Effector memory CD4-positive, alpha-beta T cell (primary cell): ENCODE measurements at regions not wholly inside any gene's neighbourhood (a gene's known extent, or its start where the extent isn't known, plus 50 kb on each side); places are given as distances from the start of the nearest gene placed in this dataset.

Experiments
- DNase-seq, 3 donors: peaks; one replicate each; pipeline ENCODE4 v3.0.0-alpha.2; 2020
- H3K27ac ChIP-seq: 2 replicates; pipeline ENCODE4 v1.7.0; 2013; ENCODE audit warnings: mild to moderate bottlenecking, low read length, moderate library complexity; ENCODE audit not compliant: insufficient read depth, poor library complexity, severe bottlenecking
- H3K27me3 ChIP-seq: replicated peaks from 2 replicates; pipeline ENCODE4 v1.7.0; 2013; ENCODE audit warnings: mild to moderate bottlenecking, low read length; ENCODE audit not compliant: insufficient read depth, control insufficient read depth, poor library complexity, severe bottlenecking
- H3K36me3 ChIP-seq: 2 replicates; pipeline ENCODE4 v1.7.0; 2013; ENCODE audit warnings: mild to moderate bottlenecking, low read length, moderate library complexity; ENCODE audit not compliant: control insufficient read depth, insufficient read depth
- H3K4me1 ChIP-seq: 2 replicates; pipeline ENCODE4 v1.7.0; 2013; ENCODE audit warnings: low read length, mild to moderate bottlenecking; ENCODE audit not compliant: control insufficient read depth, insufficient read depth, poor library complexity, severe bottlenecking
- H3K4me3 ChIP-seq: 2 replicates; pipeline ENCODE4 v1.7.0; 2013; ENCODE audit warnings: low read length, low read depth, mild to moderate bottlenecking; ENCODE audit not compliant: insufficient read depth, poor library complexity, severe bottlenecking
- H3K9me3 ChIP-seq: 2 replicates; pipeline ENCODE4 v1.7.0; 2013; ENCODE audit warnings: mild to moderate bottlenecking, low read length, moderate library complexity; ENCODE audit not compliant: control insufficient read depth

DNA sequence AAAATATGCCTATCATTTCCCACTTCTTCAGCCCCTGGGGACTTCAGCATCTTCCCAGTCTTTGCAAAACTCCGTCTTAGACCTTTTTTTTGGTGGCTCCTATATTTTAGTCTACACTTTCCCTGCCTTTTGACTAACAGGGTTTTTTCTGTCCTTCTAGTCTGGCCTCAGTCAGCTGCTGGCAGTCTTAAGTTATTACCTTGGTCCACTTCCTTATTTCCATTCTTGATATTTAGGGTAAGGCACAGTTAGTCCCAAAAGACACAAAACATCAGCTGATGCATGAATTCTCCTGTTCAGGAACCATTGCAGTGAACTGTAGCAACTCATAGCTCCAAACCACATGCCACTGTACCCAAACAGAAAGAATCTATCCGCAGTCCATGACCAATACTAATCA is 234.6 kb upstream of the RFC3 start:
- H3K4me1 ChIP-seq, result no peaks in the 10 kb centered on the region
- H3K9me3 ChIP-seq, result no peaks in the 10 kb centered on the region
- no peak for DNase-seq
- no peak overlapping the region for H3K27ac ChIP-seq
- H3K27me3 ChIP-seq, result no peaks in the 10 kb centered on the region
- H3K4me3 ChIP-seq, result no peak overlapping the region
- no peaks in the 10 kb centered on the region for H3K36me3 ChIP-seq

DNA sequence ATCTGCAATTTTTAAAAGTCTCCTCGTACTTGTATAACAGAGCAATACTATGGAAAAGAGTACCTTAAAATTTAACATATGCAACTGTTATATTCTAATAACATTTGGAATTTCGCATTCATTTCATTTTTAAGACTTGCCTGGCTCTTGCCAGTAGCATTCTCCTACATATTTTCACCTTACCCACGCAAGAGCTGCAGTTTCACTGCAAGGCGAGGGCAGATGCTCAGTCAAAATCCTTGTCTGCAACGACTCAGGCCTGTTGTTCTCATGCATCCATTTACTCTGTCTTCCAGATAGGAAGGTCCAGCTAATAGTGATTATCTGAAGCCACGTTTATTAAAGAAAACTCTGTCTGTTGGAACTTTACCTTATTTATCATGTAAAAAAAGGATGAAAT is 227.0 kb upstream of the RFC3 start:
- DNase-seq, result no peak
- H3K27me3 ChIP-seq, result no peaks in the 10 kb centered on the region
- no peaks in the 10 kb centered on the region for H3K9me3 ChIP-seq
- H3K36me3 ChIP-seq, result no peaks in the 10 kb centered on the region
- no peak overlapping the region for H3K27ac ChIP-seq
- H3K4me3 ChIP-seq, result no peak overlapping the region
- H3K4me1 ChIP-seq, result no peaks in the 10 kb centered on the region

DNA sequence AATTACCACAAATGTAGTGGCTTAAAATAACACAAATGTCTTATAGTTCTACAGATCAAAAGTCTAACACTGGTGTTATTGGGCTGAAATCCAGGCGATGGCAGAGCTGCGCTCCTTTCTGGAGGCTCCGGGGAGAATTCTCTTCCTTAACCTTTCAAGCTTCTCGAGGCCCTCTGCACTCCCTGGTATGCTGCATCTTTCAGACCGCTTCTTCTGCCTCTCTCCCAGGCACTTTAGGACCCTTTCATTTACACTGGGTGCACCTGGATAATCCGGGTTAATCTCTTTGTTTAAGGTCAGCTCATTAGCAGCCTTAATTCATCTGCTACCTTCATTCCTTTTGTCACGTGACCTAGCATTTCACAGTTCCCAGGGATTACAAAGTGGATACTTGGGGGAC is 211.3 kb upstream of the RFC3 start:
- Histone ChIP-seq H3K4me3 (no peak overlapping the region), H3K27me3 (no peaks in the 10 kb centered on the region), H3K36me3 (no peaks in the 10 kb centered on the region), H3K4me1 (peaks cover 12% of the 10 kb centered on the region), H3K27ac (no peak overlapping the region), H3K9me3 (no peaks in the 10 kb centered on the region)
- DNase-seq, result no peak

DNA sequence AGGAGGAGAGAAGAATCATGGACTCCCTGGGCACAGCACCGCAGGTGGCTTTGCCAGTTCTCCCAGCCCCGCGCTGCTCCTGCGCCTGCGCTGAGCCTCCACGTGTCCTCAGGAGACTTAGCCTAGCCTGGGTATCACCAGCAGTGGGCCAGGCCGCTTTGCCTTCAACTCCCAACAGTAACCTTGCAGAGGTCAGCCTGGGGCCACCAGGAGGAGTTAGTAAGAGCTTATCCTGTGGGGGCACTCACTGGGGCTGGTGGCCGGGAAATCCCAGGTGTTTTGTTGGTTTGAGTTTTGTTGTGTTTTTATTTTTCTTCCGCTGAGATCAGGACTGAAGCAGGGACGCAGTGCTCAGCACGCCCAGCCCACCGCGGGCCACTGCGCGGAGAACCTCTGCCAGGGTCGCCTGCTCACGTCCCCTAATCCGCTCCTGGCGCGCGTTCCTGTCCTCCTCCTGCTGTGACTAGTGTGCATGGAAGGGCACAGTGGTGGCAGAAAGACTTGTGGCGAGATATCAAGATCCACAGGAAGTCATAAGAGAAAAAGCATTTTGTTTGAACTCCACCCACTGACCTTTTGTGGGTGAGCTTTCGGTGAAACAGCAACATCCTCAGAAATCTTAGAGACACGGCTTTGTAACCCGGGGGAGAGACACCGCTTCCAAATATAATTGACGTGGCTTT is 207.4 kb upstream of the RFC3 start:
- DNase-seq, result peak; percentile 34 to 54 (median 37)
- peaks cover 12% of the 10 kb centered on the region for H3K4me1 ChIP-seq
- no peaks in the 10 kb centered on the region for H3K9me3 ChIP-seq
- no peaks in the 10 kb centered on the region for H3K27me3 ChIP-seq
- no peaks in the 10 kb centered on the region for H3K36me3 ChIP-seq
- H3K4me3 ChIP-seq, result peak overlapping the region; percentile 41
- H3K27ac ChIP-seq, result peak overlapping the region; percentile 38

DNA sequence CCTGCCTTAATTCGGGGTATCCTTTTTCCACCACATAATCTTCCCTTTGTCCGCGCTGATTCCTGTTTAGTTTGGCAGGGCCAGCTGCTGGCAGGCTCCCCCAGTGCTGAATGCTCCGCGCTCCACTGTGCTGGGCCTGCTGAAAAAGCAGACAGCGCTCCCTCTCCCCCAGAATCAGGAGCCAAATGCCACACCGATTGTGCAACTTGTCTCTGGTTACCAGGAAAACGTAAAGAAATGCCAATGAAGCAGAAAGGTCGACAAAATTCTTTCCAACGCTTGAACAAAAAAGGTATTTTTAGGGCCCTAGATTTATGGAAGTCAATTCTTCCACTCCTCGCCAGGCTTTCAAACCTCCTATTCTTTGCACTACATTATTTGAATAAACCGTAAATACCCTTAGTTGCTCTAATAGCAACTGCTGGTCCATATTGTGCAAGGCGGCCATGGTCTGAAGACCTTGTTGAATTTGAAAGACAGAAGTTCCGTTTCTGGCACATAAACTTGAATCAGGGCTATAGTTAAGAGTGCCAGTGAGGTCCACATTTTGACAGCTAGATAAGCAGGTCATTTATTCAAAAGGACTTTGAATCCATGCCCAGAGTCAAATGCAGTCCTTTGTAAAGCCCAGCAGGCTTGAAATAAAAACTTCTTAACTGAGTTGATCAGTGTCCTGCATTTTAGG is 206.7 kb upstream of the RFC3 start:
- no peaks in the 10 kb centered on the region for H3K36me3 ChIP-seq
- no peaks in the 10 kb centered on the region for H3K27me3 ChIP-seq
- DNase-seq, result no peak
- peaks cover 12% of the 10 kb centered on the region for H3K4me1 ChIP-seq
- no peaks in the 10 kb centered on the region for H3K9me3 ChIP-seq
- H3K27ac ChIP-seq, result peak overlapping the region; percentile 38
- peak overlapping the region; percentile 41 for H3K4me3 ChIP-seq

DNA sequence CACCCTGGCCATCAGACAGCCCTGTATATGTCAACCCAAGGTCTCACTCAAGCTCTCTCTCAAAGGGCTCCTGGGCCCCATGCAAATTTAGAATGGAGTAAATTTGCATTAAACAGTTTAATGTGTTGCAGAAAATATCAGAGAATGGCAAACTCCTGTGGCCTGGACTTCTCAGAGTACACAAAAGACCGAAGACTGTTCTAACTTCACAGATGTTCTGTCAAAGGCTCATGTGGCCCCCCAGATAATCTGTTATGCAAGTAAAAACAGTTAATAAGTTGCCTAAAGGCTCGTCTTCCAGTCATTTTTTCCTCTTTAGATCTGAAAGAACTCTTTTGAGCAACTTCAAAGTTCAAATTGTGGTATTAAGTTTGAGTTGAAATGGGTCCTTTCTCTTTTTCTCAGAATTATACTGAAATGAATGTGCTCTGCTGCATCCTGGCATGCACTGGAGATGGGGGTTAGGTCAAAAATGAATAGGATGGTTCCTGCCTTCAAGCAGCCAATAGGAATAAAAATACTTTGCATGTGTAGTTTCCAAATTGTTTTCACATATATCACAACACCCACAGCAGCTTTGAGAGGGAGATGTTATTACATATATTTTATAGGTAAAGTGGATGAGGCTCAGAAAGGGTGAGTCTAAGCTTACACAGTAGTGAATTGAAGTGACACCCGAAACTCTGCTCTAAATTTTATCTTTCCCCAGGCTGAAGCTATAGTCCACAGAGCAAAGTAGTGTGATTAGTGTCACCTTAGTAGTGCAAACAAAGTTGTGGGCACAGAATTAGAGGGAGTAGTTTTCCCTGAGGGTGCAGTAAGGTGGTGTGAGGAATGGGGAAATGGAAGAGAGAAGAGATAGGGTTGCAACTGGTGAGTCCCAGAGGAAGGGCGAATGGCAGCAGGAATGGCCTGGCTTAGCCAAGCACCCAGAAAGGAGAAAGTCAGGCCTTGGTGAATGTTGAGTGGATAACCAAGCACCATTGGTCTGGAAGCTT is 205.0 kb upstream of the RFC3 start:
- Histone ChIP-seq H3K9me3 (no peaks in the 10 kb centered on the region), H3K4me3 (no peak overlapping the region), H3K27ac (no peak overlapping the region), H3K36me3 (no peaks in the 10 kb centered on the region), H3K27me3 (no peaks in the 10 kb centered on the region), H3K4me1 (peaks cover 12% of the 10 kb centered on the region)
- DNase-seq, result no peak

DNA sequence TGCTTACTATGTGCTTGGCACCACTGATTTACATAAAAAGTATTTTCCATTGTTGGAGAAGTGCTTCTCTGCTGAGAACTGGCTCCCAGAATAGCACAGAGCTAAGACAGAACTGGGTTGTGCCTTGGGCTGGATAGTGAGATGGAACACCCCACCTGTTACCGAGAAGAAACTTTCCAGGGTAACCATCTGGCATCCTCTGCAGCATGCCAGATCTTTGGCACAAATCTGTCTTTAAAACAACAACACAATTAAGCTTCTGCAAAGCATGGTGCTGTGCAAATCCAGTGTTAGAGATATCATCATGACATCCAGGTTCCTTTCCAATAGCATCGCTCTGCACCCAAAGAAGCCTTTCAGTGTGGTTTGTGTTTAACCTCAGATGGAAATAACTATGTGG is 202.5 kb upstream of the RFC3 start:
- no peaks in the 10 kb centered on the region for H3K36me3 ChIP-seq
- no peak overlapping the region for H3K27ac ChIP-seq
- no peaks in the 10 kb centered on the region for H3K9me3 ChIP-seq
- no peak overlapping the region for H3K4me3 ChIP-seq
- DNase-seq, result no peak
- peaks cover 8% of the 10 kb centered on the region for H3K4me1 ChIP-seq
- H3K27me3 ChIP-seq, result no peaks in the 10 kb centered on the region

DNA sequence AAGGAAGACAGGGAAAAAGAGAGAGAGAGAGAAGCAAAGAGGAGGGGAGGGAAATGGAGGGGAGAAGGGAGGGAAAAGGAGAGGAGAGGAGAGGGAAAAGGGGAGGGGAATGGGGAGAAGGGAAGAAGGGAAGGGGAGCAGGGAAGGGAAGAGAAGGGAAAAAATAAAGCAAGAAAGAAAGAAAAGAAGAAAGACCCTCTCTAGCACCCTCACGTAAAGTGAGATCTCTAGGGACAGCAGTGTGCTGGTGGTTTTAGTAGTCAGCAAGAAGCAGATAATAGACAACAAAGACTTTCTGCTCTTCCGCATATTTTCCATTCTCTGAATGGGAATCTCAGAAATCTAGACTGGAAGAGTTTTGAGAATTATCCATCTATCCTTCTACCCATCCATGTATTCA is 201.8 kb upstream of the RFC3 start:
- Histone ChIP-seq H3K4me3 (no peak overlapping the region), H3K9me3 (no peaks in the 10 kb centered on the region), H3K27ac (no peak overlapping the region), H3K27me3 (no peaks in the 10 kb centered on the region), H3K36me3 (no peaks in the 10 kb centered on the region), H3K4me1 (peaks cover 5% of the 10 kb centered on the region)
- no peak for DNase-seq

DNA sequence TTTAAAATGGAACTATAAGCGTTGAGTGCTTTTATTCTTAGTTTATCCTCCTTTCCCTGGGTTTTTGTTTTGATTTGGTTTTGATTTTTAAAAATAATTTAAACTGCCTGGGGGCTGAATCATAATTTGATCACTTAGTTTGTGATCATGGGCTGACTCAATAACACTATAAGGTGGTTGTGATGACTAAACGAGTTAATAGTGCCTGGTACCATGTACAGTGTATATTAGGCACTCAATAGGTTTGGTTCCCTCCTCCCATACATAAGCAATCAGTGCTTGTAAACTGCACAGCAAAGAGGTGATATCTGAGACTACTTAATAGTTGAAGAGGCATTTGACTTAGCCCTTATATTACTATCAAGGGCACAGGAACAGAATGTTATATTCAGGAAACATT is 200.9 kb upstream of the RFC3 start:
- no peak overlapping the region for H3K27ac ChIP-seq
- H3K9me3 ChIP-seq, result no peaks in the 10 kb centered on the region
- no peaks in the 10 kb centered on the region for H3K36me3 ChIP-seq
- DNase-seq, result no peak
- no peaks in the 10 kb centered on the region for H3K27me3 ChIP-seq
- H3K4me1 ChIP-seq, result no peaks in the 10 kb centered on the region
- H3K4me3 ChIP-seq, result no peak overlapping the region

DNA sequence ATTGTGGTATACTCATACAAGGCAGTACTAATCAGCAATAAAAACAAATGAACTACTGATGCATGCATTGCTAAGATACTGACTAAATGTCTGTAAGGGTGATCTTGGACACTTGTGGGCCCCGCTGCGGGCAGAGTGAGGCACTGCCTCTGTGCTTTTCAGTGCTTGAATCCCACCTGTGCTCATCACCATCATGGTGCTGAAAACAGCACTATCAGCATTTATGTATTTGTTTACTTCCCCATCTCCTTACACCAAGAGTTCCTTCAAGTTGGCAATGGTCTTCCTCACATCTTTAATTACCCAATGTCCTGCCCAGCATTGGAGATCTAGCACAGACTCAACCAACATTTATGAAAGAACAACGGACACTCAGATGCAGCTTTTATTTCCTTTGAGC is 193.7 kb upstream of the RFC3 start:
- Histone ChIP-seq H3K27ac (no peak overlapping the region), H3K9me3 (no peaks in the 10 kb centered on the region), H3K4me1 (no peaks in the 10 kb centered on the region), H3K4me3 (no peak overlapping the region), H3K27me3 (no peaks in the 10 kb centered on the region), H3K36me3 (no peaks in the 10 kb centered on the region)
- no peak for DNase-seq
